Stomach (tissue), 8 donors: ENCODE measurements at regions not wholly inside any gene's neighbourhood (a gene's known extent, or its start where the extent isn't known, plus 50 kb on each side); places are given as distances from the start of the nearest gene placed in this dataset.

ENCODE experiments used
- DNase-seq, 2 donors: peaks; one replicate each; pipeline versions ENCODE4 v3.0.0 to v3.0.0-alpha.2; 2013 to 2019
- H3K27ac ChIP-seq, 5 donors: fragments of 200-600 bp in 4 of 5; sonication (generic) in 4 of 5; one replicate each; pipeline ENCODE4 v1.5.1; 2013 to 2019; ENCODE audit warnings: mild to moderate bottlenecking in 1 of 5, moderate library complexity in 1 of 5
- H3K27me3 ChIP-seq, 3 donors: fragments of 200-600 bp; sonication (generic); one replicate each; pipeline ENCODE4 v1.5.1; 2017 to 2019; ENCODE audit warnings: mixed run types in 1 of 3
- H3K36me3 ChIP-seq, 4 donors: fragments of 200-600 bp; sonication (generic); 1 replicate in 3 of 4; 2 replicates in 1 of 4; pipeline ENCODE4 v1.5.1; 2016 to 2019
- H3K4me1 ChIP-seq, 4 donors: fragments of 200-600 bp; sonication (generic); one replicate each; pipeline ENCODE4 v1.5.1; 2016 to 2019
- H3K4me3 ChIP-seq, 4 donors: fragments of 200-600 bp; sonication (generic) in 3 of 4; one replicate each; pipeline ENCODE4 v1.5.1; 2016 to 2019; ENCODE audit warnings: mild to moderate bottlenecking in 1 of 4
- H3K9me3 ChIP-seq, 4 donors: fragments of 200-600 bp; sonication (generic); one replicate each; pipeline ENCODE4 v1.5.1; 2016 to 2019
- CTCF ChIP-seq, 7 experiments: fragments of 450-650 bp in 4 of 7; fragments of 200-600 bp in 3 of 7; sonication (generic) in 3 of 7; IDR thresholded peaks; one replicate each; pipeline ENCODE4 v1.5.1; 2016 to 2019; ENCODE audit warnings: antibody characterized with exemption in 7 of 7, control low read depth in 2 of 7, mild to moderate bottlenecking in 1 of 7
- EP300 ChIP-seq: sonication (generic); formaldehyde crosslinking; IDR thresholded peaks from one replicate; pipeline ENCODE4 v1.6.1; 2017; ENCODE audit warnings: antibody characterized with exemption
- POLR2A ChIP-seq, 4 donors: fragments of 450-650 bp; IDR thresholded peaks; one replicate each; pipeline ENCODE4 v1.6.1; 2016; ENCODE audit warnings: antibody characterized with exemption in 4 of 4, control low read depth in 2 of 4, mild to moderate bottlenecking in 1 of 4, moderate library complexity in 1 of 4
- POLR2AphosphoS5 ChIP-seq, 3 donors: sonication (generic); formaldehyde crosslinking; IDR thresholded peaks; one replicate each; pipeline ENCODE4 v1.6.1; 2016; ENCODE audit warnings: antibody characterized with exemption in 3 of 3
- WGBS, 5 donors: extraction: QIAGEN DNeasy Blood & Tissue Kit in 3 of 5; methylation state at CpG; one replicate each; pipeline versions ENCODE4 v1.1.5 to v1.1.7; 2013 to 2018; 5-methylcytosine and 5-hydroxymethylcytosine counted together
- intact Hi-C: fragments of 100-400 bp; cut with DNase I; formaldehyde crosslinking; loops from one replicate; pipeline ENCODE4 v1.15.1; 2023; ENCODE audit warnings: low total_unique reads
- small RNA-seq, 4 donors: library from RNA; depleted of rRNA; stranded (forward); fragments of <200 nt; gene quantifications; one replicate each; pipeline ENCODE3, GENCODE V24; 2016
- donor health status: healthy with polysubstance abuse.
- donor health status: Bipolar disorder and iron deficiency.
- donor health status: healthy.

- Histone ChIP-seq H3K4me3 (no peak overlapping the region), H3K36me3 (no peaks in the 10 kb centered on the region), H3K9me3 (no peaks in the 10 kb centered on the region), H3K4me1 (no peaks in the 10 kb centered on the region), H3K27ac (no peak overlapping the region), H3K27me3 (no peaks in the 10 kb centered on the region)
- DNase-seq, result no peak
- 75 to 97% (median 95%) methylated on average over 1 of the region's 1 CpG for WGBS, 5 donors
- TF ChIP-seq CTCF (IDR thresholded peaks at IDR 0.05), result no peak
- no peak for TF ChIP-seq EP300
- no peak for TF ChIP-seq POLR2A (IDR thresholded peaks at IDR 0.05)
- no peak for TF ChIP-seq POLR2AphosphoS5 (IDR thresholded peaks at IDR 0.05)
- intact Hi-C loops, result no loop called here
These were observed 54.6 kb upstream of the ATF7IP start for GRCh38 chr12:14310866-14311265.

- H3K27ac ChIP-seq, result no peak overlapping the region
- intact Hi-C loops, result no loop called here
- no peaks in the 10 kb centered on the region for H3K9me3 ChIP-seq
- no peak overlapping the region for H3K4me3 ChIP-seq
- H3K27me3 ChIP-seq, result no peaks in the 10 kb centered on the region
- no peaks in the 10 kb centered on the region for H3K36me3 ChIP-seq
- no peaks in the 10 kb centered on the region for H3K4me1 ChIP-seq
- no peak for DNase-seq
- no peak for TF ChIP-seq EP300
- 89 to 95% (median 93%) methylated on average over 7 of the region's 7 CpGs for WGBS, 5 donors
These were observed 51.9 kb upstream of the ATF7IP start for GRCh38 chr12:14313379-14314138.

- TF ChIP-seq POLR2A (IDR thresholded peaks at IDR 0.05), result no peak
- TF ChIP-seq CTCF (IDR thresholded peaks at IDR 0.05), result no peak
- TF ChIP-seq POLR2AphosphoS5 (IDR thresholded peaks at IDR 0.05), result no peak
- no peak for TF ChIP-seq EP300
- intact Hi-C loops, result no loop called here
- Histone ChIP-seq H3K27me3 (no peaks in the 10 kb centered on the region), H3K4me1 (no peaks in the 10 kb centered on the region), H3K4me3 (no peak overlapping the region), H3K36me3 (no peaks in the 10 kb centered on the region), H3K9me3 (no peaks in the 10 kb centered on the region), H3K27ac (no peak overlapping the region)
- peak in 1 of 2 donors; percentile 13 for DNase-seq
- 88 to 93% (median 91%) methylated on average over 6 of the region's 6 CpGs for WGBS, 5 donors
These were observed 50.7 kb upstream of the ATF7IP start for GRCh38 chr12:14314801-14315200.

- H3K4me3 ChIP-seq, result no peak overlapping the region
- no peaks in the 10 kb centered on the region for H3K36me3 ChIP-seq
- H3K27me3 ChIP-seq, result no peaks in the 10 kb centered on the region
- no peaks in the 10 kb centered on the region for H3K4me1 ChIP-seq
- no peak for DNase-seq
- no peaks in the 10 kb centered on the region for H3K9me3 ChIP-seq
- TF ChIP-seq CTCF (IDR thresholded peaks at IDR 0.05) (no peak), POLR2AphosphoS5 (IDR thresholded peaks at IDR 0.05) (no peak), EP300 (no peak), POLR2A (IDR thresholded peaks at IDR 0.05) (no peak)
- no peak overlapping the region for H3K27ac ChIP-seq
- intact Hi-C loops, result no loop called here
These were observed 50.0 kb upstream of the ATF7IP start for GRCh38 chr12:14315501-14315900.

Small RNAs in the stretch of these regions (small RNA-seq; reads per million reads assigned to genes)
- gene AC092470.1, result 0 reads per million in 4 donors
- gene AC135001.1, result 0 reads per million in 4 donors
- gene MRPS18CP4, result 0 reads per million in 4 donors
- gene RNU6-491P, result 0 reads per million in 4 donors
